Globus pallidus (tissue), 1 donor: ENCODE measurements at regions not wholly inside any gene's neighbourhood (a gene's known extent, or its start where the extent isn't known, plus 50 kb on each side); places are given as distances from the start of the nearest gene placed in this dataset.

Source experiments
- DNase-seq: peaks from one replicate; pipeline ENCODE4 v3.0.0-alpha.2; 2015; ENCODE audit warnings: low spot score

- no peak for DNase-seq
Measured at GRCh38 chr2:155792666-155793065, 539.9 kb downstream of the NR4A2 start.

- DNase-seq, result no peak
Measured at GRCh38 chr2:155770516-155770915, 562.0 kb downstream of the NR4A2 start.

GRCh38 chr2:155766342-155767115 is 566.0 kb downstream of the NR4A2 start:
- no peak for DNase-seq

- no peak for DNase-seq
Measured at GRCh38 chr2:155755481-155755880, 577.0 kb downstream of the NR4A2 start.

- DNase-seq, result no peak
Measured at GRCh38 chr2:155748131-155748530, 584.4 kb downstream of the NR4A2 start.

GRCh38 chr2:155747531-155747930 is 585.0 kb downstream of the NR4A2 start:
- no peak for DNase-seq

- DNase-seq, result peak; percentile 93
Measured at GRCh38 chr2:155733091-155733853, 599.2 kb downstream of the NR4A2 start.

- no peak for DNase-seq
Measured at GRCh38 chr2:155730804-155731203, 601.7 kb downstream of the NR4A2 start.

GRCh38 chr2:155727187-155727895 is 605.2 kb downstream of the NR4A2 start:
- no peak for DNase-seq

GRCh38 chr2:155722290-155722689 is 610.2 kb downstream of the NR4A2 start:
- no peak for DNase-seq

GRCh38 chr2:155715705-155716104 is 616.8 kb downstream of the NR4A2 start:
- no peak for DNase-seq

GRCh38 chr2:155714983-155715382 is 617.5 kb downstream of the NR4A2 start:
- DNase-seq, result peak; percentile 68

GRCh38 chr2:155708071-155708470 is 624.5 kb downstream of the NR4A2 start:
- no peak for DNase-seq

- no peak for DNase-seq
Measured at GRCh38 chr2:155703917-155704316, 628.6 kb downstream of the NR4A2 start.

GRCh38 chr2:155703048-155703447 is 629.5 kb downstream of the NR4A2 start:
- no peak for DNase-seq

GRCh38 chr2:155701721-155702120 is 630.8 kb downstream of the NR4A2 start:
- no peak for DNase-seq

GRCh38 chr2:155696571-155696970 is 636.0 kb downstream of the NR4A2 start:
- DNase-seq, result no peak

GRCh38 chr2:155695505-155695904 is 637.0 kb downstream of the NR4A2 start:
- DNase-seq, result no peak

GRCh38 chr2:155692856-155693255 is 639.7 kb downstream of the NR4A2 start:
- DNase-seq, result no peak

GRCh38 chr2:155692106-155692505 is 640.4 kb downstream of the NR4A2 start:
- DNase-seq, result no peak

GRCh38 chr2:155690785-155691184 is 641.7 kb downstream of the NR4A2 start:
- DNase-seq, result peak; percentile 54

GRCh38 chr2:155689791-155690190 is 642.7 kb downstream of the NR4A2 start:
- DNase-seq, result peak; percentile 86

- no peak for DNase-seq
Measured at GRCh38 chr2:155687181-155687580, 645.3 kb downstream of the NR4A2 start.
